ENCODE measurements at regions not wholly inside any gene's neighbourhood (a gene's known extent, or its start where the extent isn't known, plus 50 kb on each side); places are given as distances from the start of the nearest gene placed in this dataset.
"Not testable (repeated sequence)": the region's sequence is repeated elsewhere in the genome, so short reads cannot be mapped to it uniquely, and the experiment has no call there.

GRCh38 chr14:86143248-86143647 is 613.3 kb downstream of the FLRT2 start:
- CTCF ChIA-PET (ENCODE audit: partially characterized antibody): no interaction called here
- Histone ChIP-seq H3K9me3 (ENCODE audit: control insufficient read depth in 1 of 2, low read length in 2 of 2) (no peaks in the 10 kb centered on the region), H3K4me3 (ENCODE audit: low read length in 2 of 2) (no peak overlapping the region), H3K27me3 (ENCODE audit: insufficient read depth, low read length) (no peaks in the 10 kb centered on the region), H3K36me3 (ENCODE audit: insufficient read depth, low read length) (no peaks in the 10 kb centered on the region), H3K4me1 (ENCODE audit: insufficient read depth, low read length) (no peaks in the 10 kb centered on the region), H3K27ac (ENCODE audit: low read depth, low read length) (no peak overlapping the region)
- Mint-ChIP-seq H3K27me3 (no peaks in the 10 kb centered on the region), H3K4me3 (no peak overlapping the region), H3K9me3 (peaks cover 0 to 50% (median 31%) of the 10 kb centered on the region in 8 donors), H3K4me1 (no peaks in the 10 kb centered on the region), H3K36me3 (no peaks in the 10 kb centered on the region), H3K27ac (peak overlapping the region in 1 of 7 donors; percentile 4)
- POLR2A ChIA-PET (ENCODE audit: partially characterized antibody): no interaction called here
- intact Hi-C loops (cut with micrococcal nuclease): no loop called here
- no peak for DNase-seq

GRCh38 chr14:86141966-86142365 is 612.0 kb downstream of the FLRT2 start:
- Mint-ChIP-seq H3K9me3 (peaks cover 0 to 63% (median 41%) of the 10 kb centered on the region in 8 donors), H3K36me3 (no peaks in the 10 kb centered on the region), H3K4me1 (no peaks in the 10 kb centered on the region), H3K27me3 (no peaks in the 10 kb centered on the region), H3K27ac (no peak overlapping the region), H3K4me3 (peak overlapping the region in 1 of 8 donors; percentile 24)
- Histone ChIP-seq H3K27me3 (ENCODE audit: insufficient read depth, low read length) (no peaks in the 10 kb centered on the region), H3K27ac (ENCODE audit: low read depth, low read length) (no peak overlapping the region), H3K4me1 (ENCODE audit: insufficient read depth, low read length) (no peaks in the 10 kb centered on the region), H3K36me3 (ENCODE audit: insufficient read depth, low read length) (no peaks in the 10 kb centered on the region), H3K4me3 (ENCODE audit: low read length in 2 of 2) (no peak overlapping the region), H3K9me3 (ENCODE audit: control insufficient read depth in 1 of 2, low read length in 2 of 2) (peaks cover 0 to 5% of the 10 kb centered on the region in 2 donors)
- ChIA-PET POLR2A (ENCODE audit: partially characterized antibody) (no interaction called here), CTCF (ENCODE audit: partially characterized antibody) (no interaction called here)
- intact Hi-C loops (cut with micrococcal nuclease): no loop called here
- DNase-seq: no peak

GRCh38 chr14:86129426-86129825 is 599.5 kb downstream of the FLRT2 start:
- POLR2A ChIA-PET (ENCODE audit: partially characterized antibody): no interaction called here
- H3K9me3 Mint-ChIP-seq: peaks cover 3 to 41% (median 29%) of the 10 kb centered on the region in 8 donors
- no peak for DNase-seq
- CTCF ChIA-PET (ENCODE audit: partially characterized antibody): no interaction called here
- peaks cover 19 to 49% of the 10 kb centered on the region in 2 donors for H3K36me3 Mint-ChIP-seq
- no peak overlapping the region for H3K27ac Mint-ChIP-seq
- H3K27me3 ChIP-seq (ENCODE audit: insufficient read depth, low read length): no peaks in the 10 kb centered on the region
- H3K4me3 ChIP-seq (ENCODE audit: low read length in 2 of 2): no peak overlapping the region
- intact Hi-C loops (cut with micrococcal nuclease): no loop called here
- H3K36me3 ChIP-seq (ENCODE audit: insufficient read depth, low read length): no peaks in the 10 kb centered on the region
- no peaks in the 10 kb centered on the region for H3K27me3 Mint-ChIP-seq
- H3K9me3 ChIP-seq (ENCODE audit: control insufficient read depth in 1 of 2, low read length in 2 of 2): no peaks in the 10 kb centered on the region
- H3K4me1 ChIP-seq (ENCODE audit: insufficient read depth, low read length): no peaks in the 10 kb centered on the region
- H3K4me1 Mint-ChIP-seq: no peaks in the 10 kb centered on the region
- no peak overlapping the region for H3K4me3 Mint-ChIP-seq
- H3K27ac ChIP-seq (ENCODE audit: low read depth, low read length): no peak overlapping the region

DNA sequence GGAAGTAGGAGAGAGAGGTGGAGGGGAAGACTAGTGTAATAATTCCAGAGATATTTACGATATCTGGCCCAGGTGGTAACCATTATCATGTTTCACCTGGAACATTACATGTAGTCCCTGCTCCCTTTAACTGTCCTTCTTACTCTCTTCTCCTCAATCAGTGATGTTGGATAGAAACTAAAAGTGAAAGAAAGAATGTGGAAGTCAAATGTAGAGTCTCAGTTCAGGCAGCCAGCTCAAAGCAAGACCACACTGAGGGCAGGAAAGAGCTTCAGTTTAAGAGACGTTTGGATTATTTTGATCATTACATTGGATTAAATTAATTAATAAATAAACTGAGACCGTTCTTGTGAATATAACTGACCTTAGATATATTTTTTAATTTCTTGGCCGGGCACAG is 594.4 kb downstream of the FLRT2 start:
- ChIA-PET CTCF (ENCODE audit: partially characterized antibody) (no interaction called here), POLR2A (ENCODE audit: partially characterized antibody) (no interaction called here)
- Histone ChIP-seq H3K4me3 (ENCODE audit: low read length in 2 of 2) (no peak overlapping the region), H3K9me3 (ENCODE audit: control insufficient read depth in 1 of 2, low read length in 2 of 2) (no peaks in the 10 kb centered on the region), H3K36me3 (ENCODE audit: insufficient read depth, low read length) (no peaks in the 10 kb centered on the region), H3K4me1 (ENCODE audit: insufficient read depth, low read length) (no peaks in the 10 kb centered on the region), H3K27me3 (ENCODE audit: insufficient read depth, low read length) (no peaks in the 10 kb centered on the region), H3K27ac (ENCODE audit: low read depth, low read length) (no peak overlapping the region)
- H3K27me3 Mint-ChIP-seq: no peaks in the 10 kb centered on the region
- intact Hi-C loops (cut with micrococcal nuclease): no loop called here
- peaks cover 16 to 42% of the 10 kb centered on the region in 2 donors for H3K36me3 Mint-ChIP-seq
- no peak overlapping the region for H3K4me3 Mint-ChIP-seq
- H3K9me3 Mint-ChIP-seq: peaks cover 2 to 29% (median 16%) of the 10 kb centered on the region in 8 donors
- no peaks in the 10 kb centered on the region for H3K4me1 Mint-ChIP-seq
- no peak for DNase-seq
- H3K27ac Mint-ChIP-seq: no peak overlapping the region

DNA sequence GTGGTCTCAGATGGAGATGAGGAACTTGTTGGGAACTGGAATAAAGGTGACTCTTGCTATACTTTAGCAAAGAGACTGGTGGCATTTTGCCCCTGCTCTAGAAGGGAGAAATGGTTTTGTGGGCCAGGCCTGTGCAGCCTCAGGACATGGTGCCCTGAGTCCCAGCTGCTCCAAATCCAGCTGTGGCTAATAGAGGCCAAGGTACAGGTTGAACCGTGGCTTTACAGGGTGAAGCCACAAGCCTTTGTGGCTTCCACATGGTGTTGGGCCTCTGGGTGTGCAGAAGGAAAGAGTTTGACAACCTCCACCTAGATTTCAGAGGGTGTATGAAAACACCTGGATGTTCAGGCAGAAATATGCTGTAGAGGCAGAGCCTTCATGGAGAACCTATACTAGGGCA is 586.0 kb downstream of the FLRT2 start:
- H3K9me3 Mint-ChIP-seq: peaks cover 9 to 53% (median 31%) of the 10 kb centered on the region in 8 donors
- intact Hi-C loops (cut with micrococcal nuclease): no loop called here

DNA sequence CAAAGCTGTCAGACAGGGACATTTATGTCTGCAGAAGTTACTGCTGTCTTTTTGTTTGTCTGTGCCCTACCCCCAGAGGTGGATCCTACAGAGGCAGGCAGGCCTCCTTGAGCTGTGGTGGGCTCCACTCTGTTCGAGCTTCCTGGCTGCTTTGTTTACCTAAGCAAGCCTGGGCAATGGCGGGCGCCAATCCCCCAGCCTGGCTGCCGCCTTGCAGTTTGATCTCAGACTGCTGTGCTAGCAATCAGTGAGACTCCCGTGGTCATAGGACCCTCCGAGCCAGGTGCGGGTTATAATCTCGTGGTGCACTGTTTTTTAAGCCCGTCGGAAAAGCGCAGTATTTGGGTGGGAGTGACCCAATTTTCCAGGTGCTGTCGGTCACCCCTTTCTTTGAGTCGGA is 580.9 kb downstream of the FLRT2 start:
- H3K4me3 ChIP-seq (ENCODE audit: low read length in 2 of 2); intact Hi-C loops (cut with micrococcal nuclease); H3K27ac Mint-ChIP-seq; H3K27me3 Mint-ChIP-seq; H3K36me3 ChIP-seq (ENCODE audit: insufficient read depth, low read length); H3K27me3 ChIP-seq (ENCODE audit: insufficient read depth, low read length); H3K4me3 Mint-ChIP-seq; H3K27ac ChIP-seq (ENCODE audit: low read depth, low read length); H3K4me1 Mint-ChIP-seq; CTCF ChIA-PET (ENCODE audit: partially characterized antibody); H3K4me1 ChIP-seq (ENCODE audit: insufficient read depth, low read length); POLR2A ChIA-PET (ENCODE audit: partially characterized antibody); DNase-seq; H3K9me3 ChIP-seq (ENCODE audit: control insufficient read depth in 1 of 2, low read length in 2 of 2): not testable (repeated sequence)
- peaks cover 6 to 32% (median 23%) of the 10 kb centered on the region in 8 donors for H3K9me3 Mint-ChIP-seq
- H3K36me3 Mint-ChIP-seq: peaks cover 2 to 14% of the 10 kb centered on the region in 2 donors

More for the DNA sequence above, 586.0 kb downstream of the FLRT2 start:
- Histone ChIP-seq H3K27ac (ENCODE audit: low read depth, low read length) (no peak overlapping the region), H3K4me3 (ENCODE audit: low read length in 2 of 2) (no peak overlapping the region), H3K4me1 (ENCODE audit: insufficient read depth, low read length) (no peaks in the 10 kb centered on the region), H3K27me3 (ENCODE audit: insufficient read depth, low read length) (no peaks in the 10 kb centered on the region), H3K36me3 (ENCODE audit: insufficient read depth, low read length) (no peaks in the 10 kb centered on the region), H3K9me3 (ENCODE audit: control insufficient read depth in 1 of 2, low read length in 2 of 2) (no peaks in the 10 kb centered on the region)
- peaks cover 10 to 23% of the 10 kb centered on the region in 2 donors for H3K36me3 Mint-ChIP-seq
- H3K4me1 Mint-ChIP-seq: no peaks in the 10 kb centered on the region
- H3K27me3 Mint-ChIP-seq: no peaks in the 10 kb centered on the region
- no peak for DNase-seq
- ChIA-PET POLR2A (ENCODE audit: partially characterized antibody) (interaction anchor here (0.8 kb wide), 1 partner anchor 674 kb away, joined by 3 read pairs; no protein-coding TSS in a partner anchor), CTCF (ENCODE audit: partially characterized antibody) (no interaction called here)
- no peak overlapping the region for H3K27ac Mint-ChIP-seq
- no peak overlapping the region for H3K4me3 Mint-ChIP-seq

GRCh38 chr14:86104691-86105265 is 574.8 kb downstream of the FLRT2 start:
- H3K36me3 Mint-ChIP-seq: peaks cover 12 to 32% of the 10 kb centered on the region in 2 donors
- no peak overlapping the region for H3K27ac ChIP-seq (ENCODE audit: low read depth, low read length)
- H3K9me3 Mint-ChIP-seq: peaks cover 0 to 36% (median 27%) of the 10 kb centered on the region in 8 donors
- no peaks in the 10 kb centered on the region for H3K27me3 ChIP-seq (ENCODE audit: insufficient read depth, low read length)
- H3K27ac Mint-ChIP-seq: no peak overlapping the region
- H3K4me1 ChIP-seq (ENCODE audit: insufficient read depth, low read length): no peaks in the 10 kb centered on the region
- no peaks in the 10 kb centered on the region for H3K4me1 Mint-ChIP-seq
- no peak for DNase-seq
- no peaks in the 10 kb centered on the region for H3K36me3 ChIP-seq (ENCODE audit: insufficient read depth, low read length)
- peaks cover 0 to 4% of the 10 kb centered on the region in 2 donors for H3K9me3 ChIP-seq (ENCODE audit: control insufficient read depth in 1 of 2, low read length in 2 of 2)
- POLR2A ChIA-PET (ENCODE audit: partially characterized antibody): no interaction called here
- H3K27me3 Mint-ChIP-seq: no peaks in the 10 kb centered on the region
- H3K4me3 Mint-ChIP-seq: no peak overlapping the region
- CTCF ChIA-PET (ENCODE audit: partially characterized antibody): no interaction called here
- intact Hi-C loops (cut with micrococcal nuclease): no loop called here
- no peak overlapping the region for H3K4me3 ChIP-seq (ENCODE audit: low read length in 2 of 2)

- CTCF ChIA-PET (ENCODE audit: partially characterized antibody): no interaction called here
- H3K4me1 Mint-ChIP-seq: peaks cover 0 to 1% (median under 1%) of the 10 kb centered on the region in 4 donors
- H3K36me3 ChIP-seq (ENCODE audit: insufficient read depth, low read length): no peaks in the 10 kb centered on the region
- H3K27ac Mint-ChIP-seq: peak overlapping the region in 1 of 7 donors; percentile 11
- no peaks in the 10 kb centered on the region for H3K4me1 ChIP-seq (ENCODE audit: insufficient read depth, low read length)
- peaks cover 2 to 20% (median 12%) of the 10 kb centered on the region in 8 donors for H3K9me3 Mint-ChIP-seq
- no peak for DNase-seq
- H3K27me3 Mint-ChIP-seq: no peaks in the 10 kb centered on the region
- H3K4me3 ChIP-seq (ENCODE audit: low read length in 2 of 2): no peak overlapping the region
- no peak overlapping the region for H3K4me3 Mint-ChIP-seq
- POLR2A ChIA-PET (ENCODE audit: partially characterized antibody): no interaction called here
- no peaks in the 10 kb centered on the region for H3K9me3 ChIP-seq (ENCODE audit: control insufficient read depth in 1 of 2, low read length in 2 of 2)
- H3K27ac ChIP-seq (ENCODE audit: low read depth, low read length): no peak overlapping the region
- no peaks in the 10 kb centered on the region for H3K27me3 ChIP-seq (ENCODE audit: insufficient read depth, low read length)
- H3K36me3 Mint-ChIP-seq: peaks cover 8 to 37% of the 10 kb centered on the region in 2 donors
- intact Hi-C loops (cut with micrococcal nuclease): no loop called here
Measured at GRCh38 chr14:86094512-86094911, 564.6 kb downstream of the FLRT2 start.
